Muscle layer of colon (tissue), 2 donors: ENCODE measurements at regions not wholly inside any gene's neighbourhood (a gene's known extent, or its start where the extent isn't known, plus 50 kb on each side); places are given as distances from the start of the nearest gene placed in this dataset.

Experiments
- H3K27ac ChIP-seq: one replicate; pipeline ENCODE4 v1.7.0; 2013; ENCODE audit warnings: low read depth, mild to moderate bottlenecking, low read length, moderate library complexity
- H3K27me3 ChIP-seq, 2 donors: one replicate each; pipeline ENCODE4 v1.7.0; 2013; ENCODE audit warnings: low read length in 2 of 2, mild to moderate bottlenecking in 2 of 2; ENCODE audit not compliant: insufficient read depth in 2 of 2, control insufficient read depth in 1 of 2
- H3K36me3 ChIP-seq: one replicate; pipeline ENCODE4 v1.7.0; 2013; ENCODE audit warnings: mild to moderate bottlenecking, low read length; ENCODE audit not compliant: insufficient read depth
- H3K4me1 ChIP-seq: one replicate; pipeline ENCODE4 v1.7.0; 2013; ENCODE audit warnings: mild to moderate bottlenecking, low read length; ENCODE audit not compliant: insufficient read depth
- H3K4me3 ChIP-seq, 2 donors: one replicate each; pipeline ENCODE4 v1.7.0; 2013; ENCODE audit warnings: low read length in 2 of 2, low read depth in 1 of 2, mild to moderate bottlenecking in 1 of 2, moderate library complexity in 1 of 2
- H3K9ac ChIP-seq: one replicate; pipeline ENCODE4 v1.7.0; 2013; ENCODE audit warnings: low read length
- H3K9me3 ChIP-seq: one replicate; pipeline ENCODE4 v1.7.0; 2013; ENCODE audit warnings: mild to moderate bottlenecking, low read length
- donor health status: abdominal sarcoma.
- donor health status: Adenocarcinoma of cecum.

DNA sequence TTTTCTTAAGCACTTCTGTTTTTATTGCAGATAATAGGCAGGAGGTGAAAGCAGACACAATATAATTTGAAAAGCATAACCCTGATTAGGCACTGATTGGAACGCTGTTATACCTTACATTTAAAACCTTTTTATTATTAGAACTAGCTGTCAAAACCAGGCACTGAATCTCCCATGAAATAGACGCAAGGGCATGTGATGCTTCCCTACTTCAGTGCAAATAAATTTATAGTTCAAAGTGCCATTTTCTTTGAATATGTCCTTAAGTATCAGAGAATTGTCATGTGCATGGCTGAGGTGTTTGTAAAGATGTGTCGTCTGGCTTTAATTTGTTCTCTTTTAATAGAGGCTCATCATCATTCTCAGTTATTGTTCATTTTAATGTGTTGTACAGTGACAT is 386.0 kb downstream of the NR2F2 start:
- Histone ChIP-seq H3K9ac (no peak overlapping the region), H3K4me3 (no peak overlapping the region), H3K27ac (no peak overlapping the region)

DNA sequence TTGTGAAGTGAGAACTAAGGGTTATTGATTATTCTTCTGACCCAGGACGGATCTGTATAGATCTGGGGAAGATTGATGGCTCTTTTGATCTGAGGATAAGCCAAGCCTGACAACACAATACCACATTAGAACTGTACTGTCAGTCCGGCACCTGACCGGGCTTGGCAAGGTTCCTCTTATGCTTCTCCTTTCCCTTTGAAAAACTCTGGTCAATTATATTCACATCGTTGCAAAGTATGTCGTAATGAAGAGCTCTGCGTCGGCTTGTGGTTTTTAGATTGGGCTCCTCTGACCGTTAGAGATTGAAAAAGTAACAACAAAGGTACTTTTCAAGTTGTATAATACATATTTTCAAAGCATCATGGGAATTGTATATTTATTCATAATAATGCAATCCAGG is 389.8 kb downstream of the NR2F2 start:
- Histone ChIP-seq H3K9ac (no peak overlapping the region), H3K27me3 (no peaks in the 10 kb centered on the region), H3K36me3 (no peaks in the 10 kb centered on the region), H3K9me3 (no peaks in the 10 kb centered on the region), H3K4me1 (no peaks in the 10 kb centered on the region), H3K27ac (no peak overlapping the region), H3K4me3 (no peak overlapping the region)

More for the DNA sequence above, 386.0 kb downstream of the NR2F2 start:
- H3K27me3 ChIP-seq, result no peaks in the 10 kb centered on the region
- no peaks in the 10 kb centered on the region for H3K36me3 ChIP-seq
- H3K9me3 ChIP-seq, result no peaks in the 10 kb centered on the region
- no peaks in the 10 kb centered on the region for H3K4me1 ChIP-seq

DNA sequence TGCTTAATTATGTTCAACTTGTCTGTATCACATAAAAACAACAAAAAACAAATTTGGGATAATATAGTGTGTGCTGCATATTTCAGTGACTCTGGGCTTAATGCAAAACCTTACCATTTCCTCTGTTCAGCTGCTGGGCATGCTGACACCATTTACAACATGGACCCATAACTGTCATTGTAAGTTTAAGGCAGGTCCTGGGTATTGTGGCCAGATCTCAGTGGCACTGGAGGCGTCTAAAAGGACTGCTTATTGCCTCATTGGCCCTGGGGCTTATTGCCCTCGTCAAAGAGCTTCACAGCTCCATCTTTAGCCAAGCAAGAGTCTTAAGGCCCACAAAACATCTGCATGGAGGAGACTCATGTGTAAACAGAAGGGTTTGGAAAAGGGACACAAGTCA is 390.2 kb downstream of the NR2F2 start:
- H3K4me1 ChIP-seq, result no peaks in the 10 kb centered on the region
- H3K9me3 ChIP-seq, result no peaks in the 10 kb centered on the region
- no peaks in the 10 kb centered on the region for H3K27me3 ChIP-seq
- H3K4me3 ChIP-seq, result no peak overlapping the region
- H3K27ac ChIP-seq, result no peak overlapping the region
- no peak overlapping the region for H3K9ac ChIP-seq
- H3K36me3 ChIP-seq, result no peaks in the 10 kb centered on the region

DNA sequence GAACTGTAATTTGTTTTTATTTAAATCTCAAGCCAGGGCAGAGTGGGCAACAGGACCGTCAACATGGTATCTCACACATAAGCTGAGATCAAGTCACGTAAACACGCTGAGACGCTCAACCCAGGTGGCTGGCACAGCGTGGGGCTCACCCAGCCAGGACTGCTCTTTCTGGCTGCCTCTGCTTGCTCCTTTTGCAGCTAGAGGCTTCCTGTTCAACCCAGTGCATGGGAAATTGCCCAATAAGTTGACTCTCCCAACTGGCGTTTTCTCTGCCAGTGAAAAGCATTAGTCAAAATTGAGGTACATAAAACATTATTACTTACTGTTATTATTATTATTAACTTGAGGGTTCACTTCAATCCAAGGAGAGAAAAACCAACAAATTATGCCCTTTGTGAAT is 398.1 kb downstream of the NR2F2 start:
- H3K27ac ChIP-seq, result no peak overlapping the region

DNA sequence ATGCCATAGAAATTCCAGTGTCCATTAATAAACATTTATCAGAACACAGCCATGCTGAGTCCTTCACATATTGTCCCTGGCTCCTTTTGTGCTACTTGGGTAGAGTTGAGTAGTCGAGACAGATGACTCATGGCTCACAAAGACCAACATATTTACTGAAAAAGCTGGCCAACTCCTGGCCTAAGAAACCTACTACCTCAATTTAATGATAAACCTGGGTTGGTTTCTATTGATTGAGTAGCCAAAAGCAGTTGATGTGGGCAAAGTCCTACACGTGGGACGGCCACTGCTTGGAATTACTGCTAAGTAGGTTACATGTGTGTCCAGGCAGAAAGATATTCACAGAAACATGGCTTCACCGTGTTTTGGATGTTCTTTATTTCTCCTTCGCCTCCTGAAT is 402.2 kb downstream of the NR2F2 start:
- H3K9me3 ChIP-seq, result no peaks in the 10 kb centered on the region
- peaks cover 0 to 3% of the 10 kb centered on the region in 2 donors for H3K27me3 ChIP-seq
- no peak overlapping the region for H3K4me3 ChIP-seq
- no peak overlapping the region for H3K9ac ChIP-seq
- no peaks in the 10 kb centered on the region for H3K4me1 ChIP-seq
- H3K36me3 ChIP-seq, result no peaks in the 10 kb centered on the region
- H3K27ac ChIP-seq, result no peak overlapping the region

More for the DNA sequence above, 398.1 kb downstream of the NR2F2 start:
- no peaks in the 10 kb centered on the region for H3K9me3 ChIP-seq
- H3K4me3 ChIP-seq, result no peak overlapping the region
- no peaks in the 10 kb centered on the region for H3K4me1 ChIP-seq
- no peak overlapping the region for H3K9ac ChIP-seq
- H3K36me3 ChIP-seq, result no peaks in the 10 kb centered on the region
- H3K27me3 ChIP-seq, result peaks cover 0 to 3% of the 10 kb centered on the region in 2 donors

DNA sequence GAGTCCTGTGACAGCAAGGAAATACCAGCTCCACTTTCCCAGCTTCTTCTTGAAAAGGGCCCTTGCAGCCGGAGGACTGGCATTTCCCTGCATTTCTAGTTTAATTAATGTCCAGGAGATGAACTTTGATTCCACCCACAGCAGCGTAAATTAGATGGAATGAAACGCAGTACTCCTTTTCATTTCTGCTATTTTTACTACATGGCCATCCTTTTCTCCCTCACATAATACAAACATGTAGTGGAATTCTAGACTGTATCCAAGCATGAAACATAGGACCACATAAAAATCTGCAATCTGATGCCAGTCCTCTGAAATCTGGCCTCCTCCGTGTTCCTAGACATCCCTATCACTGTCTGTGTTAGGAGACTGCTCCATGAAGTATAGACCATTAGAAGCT is 403.2 kb downstream of the NR2F2 start:
- H3K36me3 ChIP-seq, result no peaks in the 10 kb centered on the region
- H3K9ac ChIP-seq, result no peak overlapping the region
- H3K4me3 ChIP-seq, result no peak overlapping the region
- H3K27ac ChIP-seq, result no peak overlapping the region
- H3K27me3 ChIP-seq, result peaks cover 0 to 3% of the 10 kb centered on the region in 2 donors
- no peaks in the 10 kb centered on the region for H3K9me3 ChIP-seq
- H3K4me1 ChIP-seq, result no peaks in the 10 kb centered on the region

DNA sequence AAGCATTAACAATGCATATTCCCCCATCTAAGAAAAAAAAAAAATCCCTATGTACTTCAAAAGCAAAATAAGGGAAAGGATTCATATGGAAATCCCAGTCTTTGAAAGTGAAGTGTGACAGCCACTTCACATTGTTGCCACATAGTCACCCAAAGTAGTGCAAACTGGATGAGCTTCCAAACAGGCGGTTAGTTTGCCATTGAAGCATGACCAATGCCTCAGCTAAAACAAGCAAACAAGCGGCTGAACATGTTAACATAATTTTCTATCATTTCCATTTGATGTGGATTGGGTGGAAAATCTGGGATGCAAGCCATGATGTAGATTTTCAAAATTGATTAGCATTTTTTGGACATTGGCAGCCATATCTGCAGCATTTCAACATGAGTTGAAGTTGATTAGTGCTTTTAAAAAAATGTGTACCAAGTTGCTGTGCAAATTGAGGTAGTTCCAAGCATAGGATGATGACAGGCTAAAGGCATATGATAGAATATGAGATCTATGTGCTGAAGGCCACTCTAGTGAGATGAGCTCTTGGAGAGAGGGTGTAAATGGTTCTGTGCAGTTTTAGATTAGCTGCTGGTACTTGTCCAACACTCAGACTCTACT is 405.2 kb downstream of the NR2F2 start:
- H3K9me3 ChIP-seq, result no peaks in the 10 kb centered on the region
- H3K9ac ChIP-seq, result no peak overlapping the region
- no peak overlapping the region for H3K27ac ChIP-seq
- H3K4me1 ChIP-seq, result no peaks in the 10 kb centered on the region
- H3K27me3 ChIP-seq, result peaks cover 0 to 3% of the 10 kb centered on the region in 2 donors
- H3K36me3 ChIP-seq, result no peaks in the 10 kb centered on the region
- no peak overlapping the region for H3K4me3 ChIP-seq

DNA sequence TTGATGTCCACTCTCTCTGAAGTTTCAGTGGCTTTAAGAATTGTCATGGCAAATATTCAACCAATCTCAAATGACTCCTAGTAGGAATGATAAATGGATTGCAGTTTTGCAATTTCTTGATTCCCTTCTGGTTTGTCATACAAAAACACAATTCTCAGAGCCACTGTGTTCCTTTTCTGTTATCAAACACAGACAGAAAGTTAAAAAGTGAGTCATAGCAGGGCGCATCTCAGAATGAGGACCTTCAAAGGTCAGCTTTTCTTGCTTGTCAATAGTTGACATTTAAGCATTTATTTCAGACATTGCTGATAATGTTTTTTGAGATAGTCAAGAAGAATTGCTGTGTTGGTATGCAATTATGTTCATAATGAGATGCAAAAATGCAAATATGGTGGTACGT is 405.9 kb downstream of the NR2F2 start:
- Histone ChIP-seq H3K4me1 (no peaks in the 10 kb centered on the region), H3K27ac (no peak overlapping the region), H3K27me3 (peaks cover 0 to 2% of the 10 kb centered on the region in 2 donors), H3K4me3 (no peak overlapping the region), H3K9ac (no peak overlapping the region), H3K9me3 (no peaks in the 10 kb centered on the region), H3K36me3 (no peaks in the 10 kb centered on the region)

DNA sequence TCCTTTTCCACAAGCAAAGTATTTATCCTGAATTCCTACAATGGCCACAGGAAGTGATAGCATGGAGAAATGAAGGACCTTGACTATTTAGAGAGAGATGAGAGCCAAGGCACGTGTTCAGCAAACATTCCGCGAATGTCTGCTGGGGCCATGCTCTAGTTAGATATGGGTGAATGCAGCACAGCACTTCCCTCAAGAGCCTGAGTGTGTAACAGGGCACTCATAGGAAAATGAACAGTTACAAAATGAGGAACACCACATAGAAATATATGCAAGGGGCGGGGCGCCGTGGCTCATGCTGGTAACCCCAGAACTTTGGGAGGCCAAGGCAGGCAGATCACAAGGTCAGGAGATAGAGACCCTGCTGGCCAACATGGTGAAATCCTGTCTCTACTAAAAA is 406.9 kb downstream of the NR2F2 start:
- Histone ChIP-seq H3K36me3 (no peaks in the 10 kb centered on the region), H3K4me1 (no peaks in the 10 kb centered on the region), H3K9ac (no peak overlapping the region), H3K9me3 (no peaks in the 10 kb centered on the region), H3K27ac (no peak overlapping the region), H3K27me3 (no peaks in the 10 kb centered on the region), H3K4me3 (no peak overlapping the region)

DNA sequence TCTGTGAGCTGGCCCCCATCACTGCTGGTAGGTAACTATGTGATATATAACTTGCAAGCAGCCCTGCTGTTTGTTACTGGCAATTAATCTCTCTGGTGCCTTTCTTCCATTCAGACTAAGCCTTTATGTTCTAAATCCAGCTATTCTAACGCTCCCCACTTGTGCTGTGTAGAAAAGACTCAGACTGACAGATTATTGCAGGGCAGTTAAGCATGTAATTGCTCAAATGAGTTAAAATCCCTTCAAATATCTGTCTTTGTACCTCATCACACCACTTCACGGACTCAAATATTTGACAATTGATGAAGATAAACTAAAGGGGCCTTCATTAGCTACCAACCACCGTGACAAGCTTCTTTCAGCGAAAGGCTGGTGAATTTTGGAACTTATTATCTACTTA is 416.2 kb downstream of the NR2F2 start:
- H3K9ac ChIP-seq, result no peak overlapping the region
- H3K9me3 ChIP-seq, result no peaks in the 10 kb centered on the region
- H3K27ac ChIP-seq, result no peak overlapping the region
- no peak overlapping the region for H3K4me3 ChIP-seq
- H3K27me3 ChIP-seq, result no peaks in the 10 kb centered on the region
- H3K4me1 ChIP-seq, result no peaks in the 10 kb centered on the region
- H3K36me3 ChIP-seq, result no peaks in the 10 kb centered on the region

DNA sequence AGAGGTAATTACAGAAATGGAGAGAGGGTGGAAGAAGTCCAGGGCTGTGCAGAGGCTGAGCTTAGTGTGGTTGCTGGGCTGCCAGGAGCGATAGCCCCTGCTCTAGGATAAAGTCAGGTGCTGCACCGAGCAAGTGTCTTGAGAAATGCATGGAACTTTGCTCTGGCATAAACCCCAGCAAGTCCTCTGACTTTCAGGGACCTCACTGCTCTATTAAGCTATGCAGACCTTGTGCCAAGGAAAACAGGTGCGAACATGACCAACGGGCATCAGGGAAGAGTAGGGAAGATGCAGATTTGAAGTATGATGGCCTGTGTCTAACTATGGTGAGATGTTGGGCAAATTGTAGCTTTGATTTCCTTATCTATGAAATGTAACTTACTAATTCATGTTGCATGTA is 416.8 kb downstream of the NR2F2 start:
- Histone ChIP-seq H3K27me3 (no peaks in the 10 kb centered on the region), H3K4me1 (no peaks in the 10 kb centered on the region), H3K27ac (no peak overlapping the region), H3K36me3 (no peaks in the 10 kb centered on the region), H3K4me3 (no peak overlapping the region), H3K9ac (no peak overlapping the region), H3K9me3 (no peaks in the 10 kb centered on the region)

DNA sequence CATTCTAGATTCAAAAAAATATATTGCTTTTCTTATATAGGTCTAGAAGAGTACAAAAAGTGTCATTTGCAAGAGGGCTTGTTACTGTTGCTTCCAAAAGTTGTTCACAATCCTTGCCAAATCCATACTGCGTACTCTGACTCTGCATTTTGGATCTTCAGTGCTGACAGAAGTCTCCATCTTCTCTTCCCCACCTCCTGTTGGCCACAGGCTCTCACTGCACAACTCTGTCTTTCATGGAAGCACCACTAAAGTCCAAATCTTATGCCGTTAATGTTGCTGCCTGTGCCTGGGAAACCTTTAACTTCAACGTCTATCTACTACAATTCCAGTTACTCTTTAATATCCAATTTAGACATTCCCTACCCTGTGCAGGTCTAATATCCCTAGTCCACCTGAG is 419.9 kb downstream of the NR2F2 start:
- no peaks in the 10 kb centered on the region for H3K36me3 ChIP-seq
- H3K27me3 ChIP-seq, result no peaks in the 10 kb centered on the region
- no peak overlapping the region for H3K27ac ChIP-seq
- H3K4me3 ChIP-seq, result no peak overlapping the region
- no peaks in the 10 kb centered on the region for H3K9me3 ChIP-seq
- no peak overlapping the region for H3K9ac ChIP-seq
- no peaks in the 10 kb centered on the region for H3K4me1 ChIP-seq
